ENCODE measurements at regions not wholly inside any gene's neighbourhood (a gene's known extent, or its start where the extent isn't known, plus 50 kb on each side); places are given as distances from the start of the nearest gene placed in this dataset.
"Not testable (repeated sequence)": the region's sequence is repeated elsewhere in the genome, so short reads cannot be mapped to it uniquely, and the experiment has no call there.

DNA sequence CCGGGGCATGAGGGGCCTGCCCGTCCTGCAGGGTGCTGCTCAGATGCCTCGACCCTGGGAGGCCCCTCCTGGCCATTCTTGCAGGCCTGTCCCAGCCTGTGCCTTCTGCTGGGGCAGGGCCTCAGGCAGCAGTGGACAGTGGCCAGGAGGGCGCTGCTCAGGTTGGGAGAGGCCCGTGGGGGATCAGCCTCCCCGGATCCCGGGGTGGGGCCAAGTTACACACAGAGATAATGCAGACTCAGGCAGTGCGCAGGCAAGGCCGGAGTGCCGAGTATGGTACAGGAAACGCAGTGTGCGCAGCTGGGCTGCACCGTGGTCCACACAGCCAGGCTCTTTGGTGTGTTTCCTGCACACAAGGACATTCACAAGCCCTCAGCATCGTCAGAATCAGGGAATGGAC, 147.6 kb downstream of the LAT start:
- TF ChIP-seq, protein P1, sequence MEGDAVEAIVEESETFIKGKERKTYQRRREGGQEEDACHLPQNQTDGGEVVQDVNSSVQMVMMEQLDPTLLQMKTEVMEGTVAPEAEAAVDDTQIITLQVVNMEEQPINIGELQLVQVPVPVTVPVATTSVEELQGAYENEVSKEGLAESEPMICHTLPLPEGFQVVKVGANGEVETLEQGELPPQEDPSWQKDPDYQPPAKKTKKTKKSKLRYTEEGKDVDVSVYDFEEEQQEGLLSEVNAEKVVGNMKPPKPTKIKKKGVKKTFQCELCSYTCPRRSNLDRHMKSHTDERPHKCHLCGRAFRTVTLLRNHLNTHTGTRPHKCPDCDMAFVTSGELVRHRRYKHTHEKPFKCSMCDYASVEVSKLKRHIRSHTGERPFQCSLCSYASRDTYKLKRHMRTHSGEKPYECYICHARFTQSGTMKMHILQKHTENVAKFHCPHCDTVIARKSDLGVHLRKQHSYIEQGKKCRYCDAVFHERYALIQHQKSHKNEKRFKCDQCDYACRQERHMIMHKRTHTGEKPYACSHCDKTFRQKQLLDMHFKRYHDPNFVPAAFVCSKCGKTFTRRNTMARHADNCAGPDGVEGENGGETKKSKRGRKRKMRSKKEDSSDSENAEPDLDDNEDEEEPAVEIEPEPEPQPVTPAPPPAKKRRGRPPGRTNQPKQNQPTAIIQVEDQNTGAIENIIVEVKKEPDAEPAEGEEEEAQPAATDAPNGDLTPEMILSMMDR (IDR thresholded peaks at IDR 0.05 in 4 of 5, conservative IDR thresholded peaks at IDR 0.05 in 1 of 5) = not testable (repeated sequence)
- not testable (repeated sequence) for TF ChIP-seq POLR2A (IDR thresholded peaks at IDR 0.05)

Data from gastrocnemius medialis (tissue), 4 donors.